ENCODE measurements at regions not wholly inside any gene's neighbourhood (a gene's known extent, or its start where the extent isn't known, plus 50 kb on each side); places are given as distances from the start of the nearest gene placed in this dataset.

GRCh38 chr1:82423174-82423815 is 622.6 kb downstream of the ADGRL2 start:
- TF ChIP-seq POLR2A (IDR thresholded peaks at IDR 0.05) (no peak), CTCF (IDR thresholded peaks at IDR 0.05) (no peak), EP300 (IDR thresholded peaks at IDR 0.05) (no peak), POLR2AphosphoS5 (IDR thresholded peaks at IDR 0.05) (no peak)
- Histone ChIP-seq H3K36me3 (no peaks in the 10 kb centered on the region), H3K4me3 (no peak overlapping the region), H3K9me3 (no peaks in the 10 kb centered on the region), H3K27ac (no peak overlapping the region), H3K4me1 (no peaks in the 10 kb centered on the region), H3K27me3 (no peaks in the 10 kb centered on the region)
- no peak for DNase-seq (ENCODE audit: low spot score in 2 of 2)

GRCh38 chr1:82421782-82422181 is 621.0 kb downstream of the ADGRL2 start:
- no peak for DNase-seq (ENCODE audit: low spot score in 2 of 2)
- no peaks in the 10 kb centered on the region for H3K27me3 ChIP-seq
- TF ChIP-seq CTCF (IDR thresholded peaks at IDR 0.05) (no peak), POLR2A (IDR thresholded peaks at IDR 0.05) (no peak), POLR2AphosphoS5 (IDR thresholded peaks at IDR 0.05) (no peak), EP300 (IDR thresholded peaks at IDR 0.05) (no peak)
- H3K36me3 ChIP-seq: no peaks in the 10 kb centered on the region
- 75% methylated on average over 2 of the region's 2 CpGs for WGBS
- H3K9me3 ChIP-seq: no peaks in the 10 kb centered on the region
- H3K4me1 ChIP-seq: no peaks in the 10 kb centered on the region
- no peak overlapping the region for H3K27ac ChIP-seq
- no peak overlapping the region for H3K4me3 ChIP-seq

GRCh38 chr1:82420584-82420983 is 619.9 kb downstream of the ADGRL2 start:
- H3K36me3 ChIP-seq: no peaks in the 10 kb centered on the region
- no peak overlapping the region for H3K27ac ChIP-seq
- H3K4me1 ChIP-seq: no peaks in the 10 kb centered on the region
- 82% methylated on average over 3 of the region's 3 CpGs for WGBS
- no peak for DNase-seq (ENCODE audit: low spot score in 2 of 2)
- no peaks in the 10 kb centered on the region for H3K9me3 ChIP-seq
- no peak overlapping the region for H3K4me3 ChIP-seq
- TF ChIP-seq POLR2A (IDR thresholded peaks at IDR 0.05) (no peak), EP300 (IDR thresholded peaks at IDR 0.05) (no peak), POLR2AphosphoS5 (IDR thresholded peaks at IDR 0.05) (no peak), CTCF (IDR thresholded peaks at IDR 0.05) (no peak)
- no peaks in the 10 kb centered on the region for H3K27me3 ChIP-seq

GRCh38 chr1:82411605-82412004 is 610.9 kb downstream of the ADGRL2 start:
- no peaks in the 10 kb centered on the region for H3K4me1 ChIP-seq
- no peaks in the 10 kb centered on the region for H3K9me3 ChIP-seq
- H3K36me3 ChIP-seq: no peaks in the 10 kb centered on the region
- DNase-seq (ENCODE audit: low spot score in 2 of 2): no peak
- 79% methylated on average over 1 of the region's 1 CpG for WGBS
- H3K27me3 ChIP-seq: no peaks in the 10 kb centered on the region
- TF ChIP-seq POLR2A (IDR thresholded peaks at IDR 0.05): no peak
- TF ChIP-seq EP300 (IDR thresholded peaks at IDR 0.05): no peak
- TF ChIP-seq POLR2AphosphoS5 (IDR thresholded peaks at IDR 0.05): no peak
- TF ChIP-seq CTCF (IDR thresholded peaks at IDR 0.05): no peak
- no peak overlapping the region for H3K4me3 ChIP-seq
- H3K27ac ChIP-seq: no peak overlapping the region

- H3K4me3 ChIP-seq: no peak overlapping the region
- no peak for DNase-seq (ENCODE audit: low spot score in 2 of 2)
- TF ChIP-seq EP300 (IDR thresholded peaks at IDR 0.05) (no peak), POLR2AphosphoS5 (IDR thresholded peaks at IDR 0.05) (no peak), POLR2A (IDR thresholded peaks at IDR 0.05) (no peak), CTCF (IDR thresholded peaks at IDR 0.05) (no peak)
- H3K27ac ChIP-seq: no peak overlapping the region
- H3K9me3 ChIP-seq: no peaks in the 10 kb centered on the region
- H3K27me3 ChIP-seq: no peaks in the 10 kb centered on the region
- 74% methylated on average over 1 of the region's 1 CpG for WGBS
- H3K36me3 ChIP-seq: no peaks in the 10 kb centered on the region
- H3K4me1 ChIP-seq: no peaks in the 10 kb centered on the region
These were observed 604.6 kb downstream of the ADGRL2 start for GRCh38 chr1:82405333-82405732.

All from suprapubic skin (tissue), 4 donors.